A673 (cell line): ENCODE measurements at regions not wholly inside any gene's neighbourhood (a gene's known extent, or its start where the extent isn't known, plus 50 kb on each side); places are given as distances from the start of the nearest gene placed in this dataset.

ENCODE experiments used
- CTCF ChIP-seq: fragments of 300-800, 200-600 bp; sonication (generic); conservative IDR thresholded peaks from 2 replicates; pipeline ENCODE4 v1.5.1; 2017; ENCODE audit warnings: low read depth, mild to moderate bottlenecking, antibody characterized with exemption, low read length, moderate library complexity, mixed read lengths
- EZH2 ChIP-seq: fragments of 200-600 bp; sonication (generic); IDR thresholded peaks from 2 replicates; pipeline ENCODE4 v1.6.1; 2017; ENCODE audit warnings: borderline replicate concordance, low read depth, mild to moderate bottlenecking, mixed read lengths, antibody characterized with exemption, low read length; ENCODE audit not compliant: poor library complexity, severe bottlenecking

- TF ChIP-seq CTCF = no peak
- TF ChIP-seq EZH2 = no peak
Measured at GRCh38 chr1:48055876-48056764, 58.9 kb upstream of the TRABD2B start.
